Progenitor cell of endocrine pancreas (in vitro differentiated cells): ENCODE measurements at regions not wholly inside any gene's neighbourhood (a gene's known extent, or its start where the extent isn't known, plus 50 kb on each side); places are given as distances from the start of the nearest gene placed in this dataset.

Source experiments
- DNase-seq: peaks from one replicate; pipeline ENCODE4 v3.0.0; 2021; ENCODE audit warnings: low spot score; ENCODE audit not compliant: unreplicated experiment
- H3K27ac Mint-ChIP-seq: 2 replicates; pipeline ENCODE4 v1.8.0; 2021; ENCODE audit warnings: mild to moderate bottlenecking, moderate library complexity, mixed read lengths
- H3K27me3 Mint-ChIP-seq: 2 replicates; pipeline ENCODE4 v1.8.0; 2021; ENCODE audit warnings: mixed read lengths
- H3K36me3 Mint-ChIP-seq: 2 replicates; pipeline ENCODE4 v1.8.0; 2022; ENCODE audit warnings: mixed read lengths; ENCODE audit not compliant: insufficient read depth
- H3K4me1 Mint-ChIP-seq: 2 replicates; pipeline ENCODE4 v1.8.0; 2021; ENCODE audit warnings: low read depth, mixed read lengths
- H3K4me3 Mint-ChIP-seq: 2 replicates; pipeline ENCODE4 v1.8.0; 2021; ENCODE audit warnings: low read depth, mild to moderate bottlenecking, moderate library complexity, mixed read lengths
- H3K9me3 Mint-ChIP-seq: 2 replicates; pipeline ENCODE4 v1.8.0; 2021; ENCODE audit warnings: low read depth, mixed read lengths
- CTCF ChIP-seq: fragments of 200-600 bp; sonication (generic); IDR thresholded peaks from one replicate; pipeline ENCODE4 v1.5.0; 2021; ENCODE audit warnings: antibody characterized with exemption, mild to moderate bottlenecking; ENCODE audit not compliant: unreplicated experiment

GRCh38 chr22:48322907-48323306 is 1504.8 kb downstream of the BRD1 start:
- H3K36me3 Mint-ChIP-seq = no peaks in the 10 kb centered on the region
- peaks cover 1% of the 10 kb centered on the region for H3K4me1 Mint-ChIP-seq
- no peak overlapping the region for H3K4me3 Mint-ChIP-seq
- H3K27ac Mint-ChIP-seq = no peak overlapping the region
- peaks cover 54% of the 10 kb centered on the region for H3K27me3 Mint-ChIP-seq
- DNase-seq = no peak
- H3K9me3 Mint-ChIP-seq = peaks cover 3% of the 10 kb centered on the region
- TF ChIP-seq CTCF = no peak

- Mint-ChIP-seq H3K9me3 (peaks cover 3% of the 10 kb centered on the region), H3K27ac (no peak overlapping the region), H3K4me1 (peaks cover 1% of the 10 kb centered on the region), H3K4me3 (no peak overlapping the region), H3K36me3 (no peaks in the 10 kb centered on the region), H3K27me3 (peaks cover 54% of the 10 kb centered on the region)
- no peak for TF ChIP-seq CTCF
- no peak for DNase-seq
These were observed 1505.6 kb downstream of the BRD1 start for GRCh38 chr22:48321986-48322545.

- Mint-ChIP-seq H3K9me3 (peaks cover 3% of the 10 kb centered on the region), H3K27me3 (peaks cover 56% of the 10 kb centered on the region), H3K4me1 (peaks cover 1% of the 10 kb centered on the region), H3K4me3 (no peak overlapping the region), H3K36me3 (no peaks in the 10 kb centered on the region), H3K27ac (no peak overlapping the region)
- TF ChIP-seq CTCF = no peak
- no peak for DNase-seq
These were observed 1506.8 kb downstream of the BRD1 start for GRCh38 chr22:48320683-48321451.

- no peak overlapping the region for H3K4me3 Mint-ChIP-seq
- peaks cover 59% of the 10 kb centered on the region for H3K27me3 Mint-ChIP-seq
- no peak for DNase-seq
- no peak for TF ChIP-seq CTCF
- H3K4me1 Mint-ChIP-seq = peaks cover 1% of the 10 kb centered on the region
- no peak overlapping the region for H3K27ac Mint-ChIP-seq
- no peaks in the 10 kb centered on the region for H3K36me3 Mint-ChIP-seq
- no peaks in the 10 kb centered on the region for H3K9me3 Mint-ChIP-seq
These were observed 1507.5 kb downstream of the BRD1 start for GRCh38 chr22:48320048-48320682.

- H3K9me3 Mint-ChIP-seq = no peaks in the 10 kb centered on the region
- H3K27ac Mint-ChIP-seq = no peak overlapping the region
- DNase-seq = no peak
- TF ChIP-seq CTCF = no peak
- H3K4me3 Mint-ChIP-seq = no peak overlapping the region
- peaks cover 1% of the 10 kb centered on the region for H3K4me1 Mint-ChIP-seq
- no peaks in the 10 kb centered on the region for H3K36me3 Mint-ChIP-seq
- peaks cover 64% of the 10 kb centered on the region for H3K27me3 Mint-ChIP-seq
These were observed 1508.2 kb downstream of the BRD1 start for GRCh38 chr22:48319321-48320047.
